NT2/D1 (cell line): ENCODE measurements at regions not wholly inside any gene's neighbourhood (a gene's known extent, or its start where the extent isn't known, plus 50 kb on each side); places are given as distances from the start of the nearest gene placed in this dataset.
"Not testable (repeated sequence)": the region's sequence is repeated elsewhere in the genome, so short reads cannot be mapped to it uniquely, and the experiment has no call there.

Experiments used
- DNase-seq: peaks from one replicate; pipeline ENCODE4 v3.0.0-alpha.2; 2011; ENCODE audit warnings: low read depth, low spot score
- H3K27me3 ChIP-seq: 2 replicates; pipeline ENCODE4 v1.6.0; 2011; ENCODE audit warnings: mild to moderate bottlenecking; ENCODE audit not compliant: insufficient read length, insufficient read depth
- H3K36me3 ChIP-seq: 2 replicates; pipeline ENCODE4 v1.6.1; 2011; ENCODE audit warnings: mild to moderate bottlenecking, low read length, mixed read lengths; ENCODE audit not compliant: insufficient read depth, insufficient read length
- H3K4me1 ChIP-seq: 2 replicates; pipeline ENCODE4 v1.5.1; 2011; ENCODE audit not compliant: insufficient read depth, insufficient read length
- H3K4me3 ChIP-seq: 2 replicates; pipeline ENCODE4 v1.5.1; 2011; ENCODE audit warnings: low read depth; ENCODE audit not compliant: insufficient read length
- H3K9ac ChIP-seq: 2 replicates; pipeline ENCODE4 v1.6.0; 2011; ENCODE audit warnings: low read depth; ENCODE audit not compliant: insufficient read length
- H3K9me3 ChIP-seq: 2 replicates; pipeline ENCODE4 v1.5.1; 2011; ENCODE audit warnings: mild to moderate bottlenecking, low read length; ENCODE audit not compliant: insufficient read depth
- SUZ12 ChIP-seq: IDR thresholded peaks from 2 replicates; pipeline ENCODE4 v1.6.1; 2011; ENCODE audit not compliant: insufficient read length, insufficient read depth; ENCODE audit errors: extremely low read depth
- YY1 ChIP-seq: IDR thresholded peaks from 2 replicates; pipeline ENCODE4 v1.6.1; 2011; ENCODE audit not compliant: insufficient read length, insufficient read depth
- ZNF274 ChIP-seq: IDR thresholded peaks from 2 replicates; pipeline ENCODE4 v1.6.1; 2011; ENCODE audit warnings: mild to moderate bottlenecking, low read depth, low read length

GRCh38 chr17:20797292-20797691 lies 217.8 kb downstream of the CDRT15L2 start:
- no peak overlapping the region for H3K9ac ChIP-seq
- H3K36me3 ChIP-seq, result no peaks in the 10 kb centered on the region
- TF ChIP-seq SUZ12, result no peak
- TF ChIP-seq ZNF274, result no peak
- no peak for TF ChIP-seq YY1
- DNase-seq, result no peak
- H3K9me3 ChIP-seq, result no peaks in the 10 kb centered on the region
- no peaks in the 10 kb centered on the region for H3K27me3 ChIP-seq
- no peak overlapping the region for H3K4me3 ChIP-seq
- H3K4me1 ChIP-seq, result no peaks in the 10 kb centered on the region

GRCh38 chr17:20800146-20800545 lies 220.6 kb downstream of the CDRT15L2 start:
- no peak for DNase-seq
- Histone ChIP-seq H3K4me3 (no peak overlapping the region), H3K9me3 (no peaks in the 10 kb centered on the region), H3K27me3 (no peaks in the 10 kb centered on the region), H3K36me3 (no peaks in the 10 kb centered on the region), H3K9ac (no peak overlapping the region), H3K4me1 (no peaks in the 10 kb centered on the region)
- no peak for TF ChIP-seq YY1
- no peak for TF ChIP-seq ZNF274
- no peak for TF ChIP-seq SUZ12

- no peaks in the 10 kb centered on the region for H3K36me3 ChIP-seq
- H3K4me1 ChIP-seq, result no peaks in the 10 kb centered on the region
- no peaks in the 10 kb centered on the region for H3K9me3 ChIP-seq
- H3K27me3 ChIP-seq, result no peaks in the 10 kb centered on the region
- H3K9ac ChIP-seq, result no peak overlapping the region
- DNase-seq, result no peak
- TF ChIP-seq SUZ12 (no peak), ZNF274 (no peak), YY1 (no peak)
- H3K4me3 ChIP-seq, result no peak overlapping the region
These were observed 226.2 kb downstream of the CDRT15L2 start for GRCh38 chr17:20805751-20806150.

- not testable (repeated sequence) for H3K27me3 ChIP-seq, H3K4me1 ChIP-seq, H3K9ac ChIP-seq, H3K4me3 ChIP-seq, H3K36me3 ChIP-seq, H3K9me3 ChIP-seq, DNase-seq
These were observed 228.0 kb downstream of the CDRT15L2 start for GRCh38 chr17:20807566-20807965.

GRCh38 chr17:20815410-20815809 lies 227.4 kb downstream of the USP22 start:
- not testable (repeated sequence) for H3K9me3 ChIP-seq, H3K36me3 ChIP-seq, H3K27me3 ChIP-seq, H3K4me1 ChIP-seq, DNase-seq, H3K4me3 ChIP-seq, H3K9ac ChIP-seq

GRCh38 chr17:20823905-20824304 lies 218.9 kb downstream of the USP22 start:
- H3K9ac ChIP-seq, result no peak overlapping the region
- TF ChIP-seq YY1 (no peak), ZNF274 (no peak), SUZ12 (no peak)
- no peaks in the 10 kb centered on the region for H3K4me1 ChIP-seq
- no peaks in the 10 kb centered on the region for H3K27me3 ChIP-seq
- H3K4me3 ChIP-seq, result no peak overlapping the region
- no peaks in the 10 kb centered on the region; the same call in 1 of the 2 replicates for H3K9me3 ChIP-seq
- DNase-seq, result no peak
- H3K36me3 ChIP-seq, result no peaks in the 10 kb centered on the region

- Histone ChIP-seq H3K4me1 (no peaks in the 10 kb centered on the region), H3K36me3 (no peaks in the 10 kb centered on the region), H3K9ac (no peak overlapping the region), H3K27me3 (no peaks in the 10 kb centered on the region), H3K4me3 (no peak overlapping the region), H3K9me3 (no peaks in the 10 kb centered on the region; the same call in 1 of the 2 replicates)
- TF ChIP-seq YY1 (no peak), SUZ12 (no peak), ZNF274 (no peak)
- no peak for DNase-seq
These were observed 217.3 kb downstream of the USP22 start for GRCh38 chr17:20825539-20825938.

- not testable (repeated sequence) for DNase-seq, H3K9me3 ChIP-seq, H3K9ac ChIP-seq, H3K4me1 ChIP-seq, H3K4me3 ChIP-seq, H3K27me3 ChIP-seq, H3K36me3 ChIP-seq
These were observed 202.4 kb downstream of the USP22 start for GRCh38 chr17:20840453-20840852.

- not testable (repeated sequence) for H3K9me3 ChIP-seq, H3K4me1 ChIP-seq, DNase-seq, H3K9ac ChIP-seq, H3K4me3 ChIP-seq, H3K27me3 ChIP-seq, H3K36me3 ChIP-seq
These were observed 201.6 kb downstream of the USP22 start for GRCh38 chr17:20840987-20841865.

- not testable (repeated sequence) for H3K9ac ChIP-seq, DNase-seq, H3K4me3 ChIP-seq, H3K4me1 ChIP-seq, H3K36me3 ChIP-seq, H3K27me3 ChIP-seq, H3K9me3 ChIP-seq
These were observed 200.8 kb downstream of the USP22 start for GRCh38 chr17:20842012-20842411.

GRCh38 chr17:20843261-20843660 lies 199.6 kb downstream of the USP22 start:
- not testable (repeated sequence) for H3K36me3 ChIP-seq, H3K9me3 ChIP-seq, H3K4me3 ChIP-seq, DNase-seq, H3K9ac ChIP-seq, H3K4me1 ChIP-seq, H3K27me3 ChIP-seq
